Left ventricle myocardium inferior (tissue), 1 donor: ENCODE measurements at regions not wholly inside any gene's neighbourhood (a gene's known extent, or its start where the extent isn't known, plus 50 kb on each side); places are given as distances from the start of the nearest gene placed in this dataset.

ENCODE experiments used
- DNase-seq: peaks from one replicate; pipeline ENCODE4 v3.0.0-alpha.2; 2020
- H3K27ac ChIP-seq: fragments of 200-600 bp; replicated peaks from 2 replicates; pipeline ENCODE4 v1.8.0; 2021
- H3K27me3 ChIP-seq: fragments of 200-600 bp; 2 replicates; pipeline ENCODE4 v1.8.0; 2021; ENCODE audit warnings: low read depth
- H3K36me3 ChIP-seq: fragments of 200-600 bp; 2 replicates; pipeline ENCODE4 v1.8.0; 2021
- H3K4me1 ChIP-seq: fragments of 200-600 bp; 2 replicates; pipeline ENCODE4 v1.8.0; 2021
- H3K4me3 ChIP-seq: fragments of 200-600 bp; 2 replicates; pipeline ENCODE4 v1.8.0; 2021; ENCODE audit warnings: mild to moderate bottlenecking, moderate library complexity
- H3K9me3 ChIP-seq: fragments of 200-600 bp; replicated peaks from 2 replicates; pipeline ENCODE4 v1.8.0; 2021
- intact Hi-C: fragments of 100-400 bp; cut with micrococcal nuclease; formaldehyde crosslinking; loops from one replicate; pipeline ENCODE4 v1.11.0; 2022
- TF ChIP-seq, protein P1 (sequence below): fragments of 200-600 bp; IDR thresholded peaks from 2 replicates; pipeline ENCODE4 v1.8.0; 2021; ENCODE audit warnings: antibody characterized with exemption, mild to moderate bottlenecking, borderline replicate concordance
- donor health status: DM: no; HTN: yes; CAD: no; lungs with severe emphysema.

DNA sequence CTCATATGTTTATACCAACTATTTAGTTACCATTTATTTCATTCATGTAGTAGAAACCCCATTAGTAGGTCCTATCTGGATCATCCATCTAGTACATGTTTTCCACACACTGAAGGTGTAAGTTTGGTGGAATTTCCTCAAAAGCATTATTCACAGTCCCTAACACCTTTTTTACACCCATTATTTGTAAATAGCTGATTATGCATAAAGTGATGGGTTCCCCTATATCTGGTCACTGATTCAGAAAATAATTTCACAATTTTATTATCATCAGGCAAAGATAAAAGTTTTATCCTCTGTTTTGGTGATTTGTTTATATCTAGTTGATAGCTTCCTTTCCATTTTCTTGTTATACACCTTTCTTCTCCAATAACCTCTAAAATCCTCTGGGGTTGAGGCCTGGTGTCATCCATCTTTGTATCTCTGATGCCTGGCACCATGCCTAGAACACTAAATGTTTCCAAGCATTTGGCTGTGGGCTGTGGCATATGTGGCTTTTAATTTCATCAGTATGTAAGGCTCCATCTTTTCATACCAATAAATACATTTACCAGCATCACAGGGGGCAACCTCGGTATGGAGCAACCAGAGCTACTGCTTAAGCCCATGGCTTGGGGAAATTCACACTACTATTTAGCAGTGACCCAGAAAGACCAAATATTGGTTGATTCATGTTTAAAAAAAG is 1089.5 kb upstream of the LRRN3 start:
- no peak overlapping the region for H3K4me3 ChIP-seq
- TF ChIP-seq, protein P1, sequence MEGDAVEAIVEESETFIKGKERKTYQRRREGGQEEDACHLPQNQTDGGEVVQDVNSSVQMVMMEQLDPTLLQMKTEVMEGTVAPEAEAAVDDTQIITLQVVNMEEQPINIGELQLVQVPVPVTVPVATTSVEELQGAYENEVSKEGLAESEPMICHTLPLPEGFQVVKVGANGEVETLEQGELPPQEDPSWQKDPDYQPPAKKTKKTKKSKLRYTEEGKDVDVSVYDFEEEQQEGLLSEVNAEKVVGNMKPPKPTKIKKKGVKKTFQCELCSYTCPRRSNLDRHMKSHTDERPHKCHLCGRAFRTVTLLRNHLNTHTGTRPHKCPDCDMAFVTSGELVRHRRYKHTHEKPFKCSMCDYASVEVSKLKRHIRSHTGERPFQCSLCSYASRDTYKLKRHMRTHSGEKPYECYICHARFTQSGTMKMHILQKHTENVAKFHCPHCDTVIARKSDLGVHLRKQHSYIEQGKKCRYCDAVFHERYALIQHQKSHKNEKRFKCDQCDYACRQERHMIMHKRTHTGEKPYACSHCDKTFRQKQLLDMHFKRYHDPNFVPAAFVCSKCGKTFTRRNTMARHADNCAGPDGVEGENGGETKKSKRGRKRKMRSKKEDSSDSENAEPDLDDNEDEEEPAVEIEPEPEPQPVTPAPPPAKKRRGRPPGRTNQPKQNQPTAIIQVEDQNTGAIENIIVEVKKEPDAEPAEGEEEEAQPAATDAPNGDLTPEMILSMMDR = no peak
- DNase-seq = no peak
- no peaks in the 10 kb centered on the region for H3K4me1 ChIP-seq
- H3K27ac ChIP-seq = no peak overlapping the region
- intact Hi-C loops = no loop called here
- H3K27me3 ChIP-seq = no peaks in the 10 kb centered on the region
- H3K9me3 ChIP-seq = no peaks in the 10 kb centered on the region
- no peaks in the 10 kb centered on the region for H3K36me3 ChIP-seq

DNA sequence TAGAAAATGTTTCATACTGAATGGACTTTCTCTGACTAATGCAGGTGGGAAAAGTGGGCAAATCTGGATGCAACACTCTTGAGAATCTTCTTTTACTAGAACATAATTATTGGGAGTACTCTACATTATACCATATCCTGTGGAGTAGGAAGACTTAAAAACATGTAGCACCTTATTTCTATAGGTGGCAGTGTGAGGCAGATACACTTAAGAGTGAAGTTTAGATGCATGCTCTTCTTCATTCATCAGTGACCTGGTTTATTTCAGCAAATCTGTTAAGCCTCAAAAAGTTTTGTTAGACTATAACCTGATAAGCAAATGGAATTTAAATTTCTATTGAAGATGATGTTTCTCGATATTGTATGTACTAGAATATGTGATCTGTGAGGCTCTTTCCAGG is 1087.1 kb upstream of the LRRN3 start:
- Histone ChIP-seq H3K4me3 (no peak overlapping the region), H3K9me3 (no peaks in the 10 kb centered on the region), H3K27ac (no peak overlapping the region), H3K36me3 (no peaks in the 10 kb centered on the region), H3K4me1 (no peaks in the 10 kb centered on the region), H3K27me3 (no peaks in the 10 kb centered on the region)
- intact Hi-C loops = no loop called here
- TF ChIP-seq, protein P1 = no peak
- DNase-seq = no peak

DNA sequence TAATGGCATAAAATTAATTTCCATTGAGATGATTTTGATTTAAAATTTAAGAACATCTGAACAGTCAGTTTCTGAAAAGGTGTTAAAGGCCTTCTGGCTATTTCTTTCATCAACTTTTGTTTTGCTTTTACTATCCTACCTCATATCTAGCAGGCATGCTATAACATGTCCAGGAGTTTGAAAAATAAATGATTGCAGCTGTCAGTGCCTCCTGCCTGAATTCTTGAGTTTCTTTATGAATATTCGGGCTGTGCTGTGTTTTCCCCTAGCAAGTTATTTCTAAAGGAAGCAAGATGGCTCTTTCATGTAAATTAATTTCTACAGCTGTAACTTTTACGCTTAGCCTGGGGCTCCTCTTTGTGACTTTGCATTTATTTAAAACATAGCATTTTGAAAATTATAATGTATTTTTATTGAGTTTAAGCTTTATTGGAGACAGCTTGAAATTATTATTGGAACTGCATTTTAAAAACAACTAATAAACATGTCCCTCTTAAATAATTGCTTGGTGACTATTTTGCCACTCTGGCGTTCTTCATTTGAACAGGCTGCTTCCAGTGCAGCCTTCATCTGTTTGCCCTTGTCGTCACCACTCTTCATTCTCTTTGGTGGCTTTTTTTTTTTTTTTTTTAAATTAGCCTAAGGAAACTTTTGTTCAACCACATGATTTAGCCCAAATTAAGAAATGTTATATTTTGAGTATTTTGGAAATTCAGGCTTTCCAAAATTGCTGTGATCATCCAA is 1083.4 kb upstream of the LRRN3 start:
- DNase-seq = no peak
- TF ChIP-seq, protein P1 = no peak
- no peaks in the 10 kb centered on the region for H3K9me3 ChIP-seq
- no peaks in the 10 kb centered on the region for H3K4me1 ChIP-seq
- no peak overlapping the region for H3K4me3 ChIP-seq
- H3K36me3 ChIP-seq = no peaks in the 10 kb centered on the region
- H3K27ac ChIP-seq = no peak overlapping the region
- intact Hi-C loops = no loop called here
- H3K27me3 ChIP-seq = no peaks in the 10 kb centered on the region

DNA sequence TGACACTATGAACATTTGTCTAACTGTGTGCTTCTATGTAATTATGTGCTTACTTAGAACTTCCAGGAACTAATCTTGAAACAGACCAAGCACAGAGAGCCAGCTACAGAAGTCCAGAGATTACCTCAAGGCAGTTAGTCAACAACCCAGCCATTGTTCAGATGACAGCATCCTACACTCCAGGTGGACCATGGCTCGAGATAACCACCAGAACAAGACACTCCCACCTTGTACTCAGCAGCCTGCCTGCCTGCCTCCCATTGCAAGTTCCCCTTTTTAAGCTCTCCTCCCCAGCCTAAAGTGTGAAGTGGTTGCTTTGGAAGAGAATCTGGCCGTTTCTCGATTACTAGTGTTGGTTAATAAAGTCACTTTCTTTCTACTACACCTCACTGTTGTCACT is 1080.6 kb upstream of the LRRN3 start:
- Histone ChIP-seq H3K36me3 (no peaks in the 10 kb centered on the region), H3K27ac (no peak overlapping the region), H3K4me3 (no peak overlapping the region), H3K27me3 (no peaks in the 10 kb centered on the region), H3K4me1 (no peaks in the 10 kb centered on the region), H3K9me3 (no peaks in the 10 kb centered on the region)
- intact Hi-C loops = no loop called here
- TF ChIP-seq, protein P1 = no peak
- no peak for DNase-seq

DNA sequence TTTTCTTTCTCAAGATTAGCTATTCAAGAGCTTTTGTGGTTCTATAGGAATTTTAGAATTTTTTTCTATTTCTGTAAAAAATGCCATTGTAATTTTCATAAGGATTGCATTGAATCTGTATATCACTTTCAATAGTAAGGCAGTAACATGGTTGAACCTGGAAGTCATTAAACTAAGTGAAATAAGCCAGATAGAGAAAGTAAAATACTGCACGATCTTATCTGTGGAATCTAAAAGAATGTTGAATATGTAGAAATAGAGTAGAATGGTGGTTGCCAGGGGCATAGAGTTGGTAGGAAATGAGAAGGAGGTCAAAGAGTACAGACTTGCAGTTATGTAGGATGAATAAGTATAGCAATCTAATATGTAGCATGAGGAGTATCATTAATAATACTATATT is 1073.5 kb upstream of the LRRN3 start:
- no peak overlapping the region for H3K27ac ChIP-seq
- no peaks in the 10 kb centered on the region for H3K36me3 ChIP-seq
- no peaks in the 10 kb centered on the region for H3K27me3 ChIP-seq
- no peak overlapping the region for H3K4me3 ChIP-seq
- peaks cover 15% of the 10 kb centered on the region for H3K9me3 ChIP-seq
- DNase-seq = no peak
- H3K4me1 ChIP-seq = no peaks in the 10 kb centered on the region
- intact Hi-C loops = no loop called here
- TF ChIP-seq, protein P1 = no peak
